HL-60 (cell line): ENCODE measurements at regions not wholly inside any gene's neighbourhood (a gene's known extent, or its start where the extent isn't known, plus 50 kb on each side); places are given as distances from the start of the nearest gene placed in this dataset.

Experiments used
- DNase-seq, 2 experiments: peaks; one replicate each; pipeline ENCODE4 v3.0.0-alpha.2; 2010 to 2020; ENCODE audit warnings: low read depth in 1 of 2, low spot score in 1 of 2
- H3K27ac ChIP-seq: fragments of 250-450 bp; sonication (Bioruptor Pico); replicated peaks from 2 replicates; pipeline ENCODE4 v1.5.1; 2020; ENCODE audit warnings: mild to moderate bottlenecking, moderate library complexity
- H3K27me3 ChIP-seq: fragments of 250-450 bp; sonication (Bioruptor Pico); 2 replicates; pipeline ENCODE4 v1.5.1; 2021; ENCODE audit warnings: mild to moderate bottlenecking, moderate library complexity; ENCODE audit not compliant: insufficient read depth, poor library complexity, severe bottlenecking
- H3K4me3 ChIP-seq: replicated peaks from 2 replicates; pipeline ENCODE4 v1.5.1; 2011; ENCODE audit warnings: mild to moderate bottlenecking, control low read depth, low read length; ENCODE audit not compliant: insufficient read depth
- GABPA ChIP-seq: IDR thresholded peaks from 2 replicates; pipeline ENCODE4 v1.6.1; 2012; ENCODE audit warnings: low read depth
- POLR2AphosphoS5 ChIP-seq: IDR thresholded peaks from 2 replicates; pipeline ENCODE4 v1.6.1; 2012; ENCODE audit warnings: low read depth
- SPI1 ChIP-seq: IDR thresholded peaks from 2 replicates; pipeline ENCODE4 v1.6.1; 2012; ENCODE audit warnings: low read depth, mild to moderate bottlenecking, borderline replicate concordance
- TF ChIP-seq, protein P1 (sequence below): IDR thresholded peaks from 2 replicates; pipeline ENCODE4 v1.6.1; 2012; ENCODE audit warnings: low read depth; ENCODE audit not compliant: insufficient replicate concordance
- TF ChIP-seq, protein P2 (sequence below): IDR thresholded peaks from one replicate; pipeline ENCODE4 v1.5.1; 2011; ENCODE audit warnings: low read length, control low read depth, inconsistent platforms; ENCODE audit not compliant: insufficient read depth

DNA sequence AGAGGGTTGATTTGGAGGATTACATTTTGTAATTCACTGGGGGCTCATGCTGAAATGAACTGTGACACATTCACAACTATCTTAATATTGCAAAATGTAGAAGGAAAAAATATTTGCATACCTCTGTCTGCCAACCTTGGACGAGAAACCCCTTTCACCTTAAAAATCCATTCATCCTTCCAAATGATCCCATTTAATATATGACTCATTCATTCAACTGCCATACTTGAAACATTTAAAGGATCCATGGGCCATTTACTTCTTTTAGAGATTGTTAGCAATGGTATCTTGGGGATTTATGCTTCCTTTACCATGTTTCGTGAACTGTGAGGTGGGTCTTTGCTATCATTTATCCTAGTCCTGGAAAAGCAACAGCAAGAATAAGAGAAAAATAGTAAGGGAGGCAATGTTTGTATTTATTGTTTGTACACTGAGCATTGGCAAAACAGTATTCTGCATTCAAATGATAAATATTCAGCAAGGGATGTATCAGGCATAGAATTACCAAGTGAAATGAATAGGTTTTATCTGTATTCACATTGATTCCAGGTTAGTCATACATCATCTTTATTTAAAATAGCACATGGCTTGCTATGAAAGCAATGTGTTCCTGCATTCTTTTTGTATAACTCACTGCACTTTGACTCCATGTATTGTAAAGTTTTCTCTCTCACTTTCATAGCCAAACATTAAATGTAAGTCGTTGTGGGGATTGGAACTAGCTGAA is 378.1 kb downstream of the NSUN3 start:
- H3K4me3 ChIP-seq: no peak overlapping the region
- H3K27me3 ChIP-seq: peaks cover 3% of the 10 kb centered on the region
- H3K27ac ChIP-seq: no peak overlapping the region
- DNase-seq: no peak
- no peak for TF ChIP-seq SPI1
- no peak for TF ChIP-seq POLR2AphosphoS5
- TF ChIP-seq, protein P1, sequence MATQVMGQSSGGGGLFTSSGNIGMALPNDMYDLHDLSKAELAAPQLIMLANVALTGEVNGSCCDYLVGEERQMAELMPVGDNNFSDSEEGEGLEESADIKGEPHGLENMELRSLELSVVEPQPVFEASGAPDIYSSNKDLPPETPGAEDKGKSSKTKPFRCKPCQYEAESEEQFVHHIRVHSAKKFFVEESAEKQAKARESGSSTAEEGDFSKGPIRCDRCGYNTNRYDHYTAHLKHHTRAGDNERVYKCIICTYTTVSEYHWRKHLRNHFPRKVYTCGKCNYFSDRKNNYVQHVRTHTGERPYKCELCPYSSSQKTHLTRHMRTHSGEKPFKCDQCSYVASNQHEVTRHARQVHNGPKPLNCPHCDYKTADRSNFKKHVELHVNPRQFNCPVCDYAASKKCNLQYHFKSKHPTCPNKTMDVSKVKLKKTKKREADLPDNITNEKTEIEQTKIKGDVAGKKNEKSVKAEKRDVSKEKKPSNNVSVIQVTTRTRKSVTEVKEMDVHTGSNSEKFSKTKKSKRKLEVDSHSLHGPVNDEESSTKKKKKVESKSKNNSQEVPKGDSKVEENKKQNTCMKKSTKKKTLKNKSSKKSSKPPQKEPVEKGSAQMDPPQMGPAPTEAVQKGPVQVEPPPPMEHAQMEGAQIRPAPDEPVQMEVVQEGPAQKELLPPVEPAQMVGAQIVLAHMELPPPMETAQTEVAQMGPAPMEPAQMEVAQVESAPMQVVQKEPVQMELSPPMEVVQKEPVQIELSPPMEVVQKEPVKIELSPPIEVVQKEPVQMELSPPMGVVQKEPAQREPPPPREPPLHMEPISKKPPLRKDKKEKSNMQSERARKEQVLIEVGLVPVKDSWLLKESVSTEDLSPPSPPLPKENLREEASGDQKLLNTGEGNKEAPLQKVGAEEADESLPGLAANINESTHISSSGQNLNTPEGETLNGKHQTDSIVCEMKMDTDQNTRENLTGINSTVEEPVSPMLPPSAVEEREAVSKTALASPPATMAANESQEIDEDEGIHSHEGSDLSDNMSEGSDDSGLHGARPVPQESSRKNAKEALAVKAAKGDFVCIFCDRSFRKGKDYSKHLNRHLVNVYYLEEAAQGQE: no peak
- TF ChIP-seq, protein P2, sequence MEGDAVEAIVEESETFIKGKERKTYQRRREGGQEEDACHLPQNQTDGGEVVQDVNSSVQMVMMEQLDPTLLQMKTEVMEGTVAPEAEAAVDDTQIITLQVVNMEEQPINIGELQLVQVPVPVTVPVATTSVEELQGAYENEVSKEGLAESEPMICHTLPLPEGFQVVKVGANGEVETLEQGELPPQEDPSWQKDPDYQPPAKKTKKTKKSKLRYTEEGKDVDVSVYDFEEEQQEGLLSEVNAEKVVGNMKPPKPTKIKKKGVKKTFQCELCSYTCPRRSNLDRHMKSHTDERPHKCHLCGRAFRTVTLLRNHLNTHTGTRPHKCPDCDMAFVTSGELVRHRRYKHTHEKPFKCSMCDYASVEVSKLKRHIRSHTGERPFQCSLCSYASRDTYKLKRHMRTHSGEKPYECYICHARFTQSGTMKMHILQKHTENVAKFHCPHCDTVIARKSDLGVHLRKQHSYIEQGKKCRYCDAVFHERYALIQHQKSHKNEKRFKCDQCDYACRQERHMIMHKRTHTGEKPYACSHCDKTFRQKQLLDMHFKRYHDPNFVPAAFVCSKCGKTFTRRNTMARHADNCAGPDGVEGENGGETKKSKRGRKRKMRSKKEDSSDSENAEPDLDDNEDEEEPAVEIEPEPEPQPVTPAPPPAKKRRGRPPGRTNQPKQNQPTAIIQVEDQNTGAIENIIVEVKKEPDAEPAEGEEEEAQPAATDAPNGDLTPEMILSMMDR: no peak
- no peak for TF ChIP-seq GABPA

DNA sequence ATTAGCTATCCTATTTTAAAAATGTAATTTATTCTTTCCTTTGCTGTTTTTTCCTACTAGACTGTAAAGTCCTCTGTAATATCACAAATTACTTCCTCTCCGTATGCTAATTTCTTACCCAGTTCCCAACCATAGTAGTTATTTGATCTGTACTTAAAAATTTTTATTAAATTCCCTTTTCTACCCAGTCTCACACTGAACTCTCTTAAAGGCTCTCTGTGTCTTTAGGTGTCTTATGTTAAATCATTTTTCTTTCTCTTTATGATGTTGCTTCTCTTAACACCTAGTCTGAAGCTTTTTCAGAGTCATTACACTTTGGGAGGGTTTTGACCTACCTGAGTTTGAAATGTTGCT is 378.6 kb downstream of the NSUN3 start:
- Histone ChIP-seq H3K27me3 (peaks cover 3% of the 10 kb centered on the region), H3K27ac (no peak overlapping the region), H3K4me3 (no peak overlapping the region)
- no peak for DNase-seq
- TF ChIP-seq, protein P1: no peak
- TF ChIP-seq GABPA (no peak), POLR2AphosphoS5 (no peak), SPI1 (no peak)
- TF ChIP-seq, protein P2: no peak

DNA sequence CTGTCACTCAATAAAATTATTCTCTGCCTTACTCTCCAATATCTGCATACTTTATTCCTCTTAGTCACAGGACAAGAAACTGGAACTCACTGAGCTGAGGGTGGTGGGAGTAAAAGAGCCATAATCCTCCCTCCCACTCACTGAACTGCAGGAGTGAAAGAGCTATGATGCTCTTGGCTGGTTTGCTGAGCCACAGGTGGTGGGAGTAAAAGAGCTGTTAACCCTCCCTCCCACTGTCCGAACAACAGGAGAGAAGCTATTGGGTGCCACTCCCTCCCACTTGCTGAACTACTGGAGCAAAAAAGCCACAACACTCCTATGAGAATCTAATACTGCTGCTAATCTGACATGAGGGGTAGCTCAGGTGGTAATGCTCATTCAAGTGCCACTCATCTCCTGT is 391.0 kb downstream of the NSUN3 start:
- no peak overlapping the region for H3K27ac ChIP-seq
- TF ChIP-seq POLR2AphosphoS5 (no peak), GABPA (no peak), SPI1 (no peak)
- TF ChIP-seq, protein P1: no peak
- DNase-seq: no peak
- no peak overlapping the region for H3K4me3 ChIP-seq
- H3K27me3 ChIP-seq: no peaks in the 10 kb centered on the region
